GM19099 (cell line): ENCODE measurements at regions not wholly inside any gene's neighbourhood (a gene's known extent, or its start where the extent isn't known, plus 50 kb on each side); places are given as distances from the start of the nearest gene placed in this dataset.

Source experiments
- POLR2A ChIP-seq: IDR thresholded peaks from 3 replicates; pipeline ENCODE4 v1.6.1; 2011; ENCODE audit warnings: low read depth; ENCODE audit not compliant: insufficient read length; ENCODE audit errors: extremely low read depth

GRCh38 chr1:168782559-168783116, 53.6 kb upstream of the DPT start:
- TF ChIP-seq POLR2A = no peak

DNA sequence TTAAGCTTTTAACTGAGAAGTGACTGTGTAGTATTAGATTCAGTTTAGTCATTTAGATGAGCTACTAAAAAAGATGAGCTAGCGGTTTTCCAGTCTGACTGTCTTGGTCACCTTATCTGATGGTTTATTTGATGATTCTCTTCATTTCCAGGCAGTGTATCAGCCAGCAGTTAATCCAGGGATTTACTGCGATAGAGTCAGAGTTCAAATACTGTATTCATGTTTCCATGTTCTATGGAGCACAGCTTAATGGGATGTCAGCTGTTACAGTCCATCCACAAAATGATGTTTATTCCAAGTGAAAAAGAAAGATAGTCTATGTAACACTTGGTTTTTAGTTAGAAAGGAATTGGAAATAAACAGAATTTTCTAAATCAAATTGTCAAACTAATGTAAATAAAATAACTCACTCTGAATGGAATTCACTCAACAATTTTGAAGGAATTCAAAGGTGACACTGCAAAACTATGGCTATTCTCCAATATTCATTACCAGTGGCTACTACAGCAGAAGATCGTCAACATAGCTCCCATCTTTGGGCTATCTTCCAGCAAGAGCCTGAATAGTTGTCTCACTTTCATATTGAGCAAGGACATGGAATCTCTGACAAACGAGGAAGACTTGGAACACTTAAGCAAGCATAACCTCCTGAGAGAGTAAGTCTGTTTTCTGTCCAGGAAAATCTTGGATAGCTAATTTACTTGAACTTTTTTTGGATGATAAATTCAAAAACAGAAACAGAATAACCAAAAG, 54.6 kb upstream of the DPT start:
- no peak for TF ChIP-seq POLR2A

GRCh38 chr1:168786476-168787330, 57.7 kb upstream of the DPT start:
- TF ChIP-seq POLR2A = no peak

DNA sequence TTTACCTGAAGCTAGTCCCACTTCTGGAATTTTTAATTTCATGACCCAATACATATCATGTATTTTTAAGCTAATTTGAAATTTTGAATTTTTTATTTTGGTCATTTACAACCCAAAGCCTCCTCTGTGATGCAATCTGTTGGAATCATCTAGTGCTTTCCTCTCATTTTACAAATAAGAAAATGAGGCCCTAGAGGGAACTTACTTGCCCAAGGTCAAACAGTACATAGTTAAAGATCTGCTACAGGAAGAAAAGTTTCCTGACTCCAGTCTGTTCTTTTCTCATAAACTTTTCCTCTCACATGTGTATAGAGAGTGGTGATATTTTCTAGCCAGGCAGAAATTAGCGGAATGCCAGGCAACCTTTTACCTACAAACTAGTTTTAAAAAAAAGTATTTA, 59.3 kb upstream of the DPT start:
- no peak for TF ChIP-seq POLR2A

GRCh38 chr1:168789501-168789900, 60.5 kb upstream of the DPT start:
- TF ChIP-seq POLR2A = no peak

DNA sequence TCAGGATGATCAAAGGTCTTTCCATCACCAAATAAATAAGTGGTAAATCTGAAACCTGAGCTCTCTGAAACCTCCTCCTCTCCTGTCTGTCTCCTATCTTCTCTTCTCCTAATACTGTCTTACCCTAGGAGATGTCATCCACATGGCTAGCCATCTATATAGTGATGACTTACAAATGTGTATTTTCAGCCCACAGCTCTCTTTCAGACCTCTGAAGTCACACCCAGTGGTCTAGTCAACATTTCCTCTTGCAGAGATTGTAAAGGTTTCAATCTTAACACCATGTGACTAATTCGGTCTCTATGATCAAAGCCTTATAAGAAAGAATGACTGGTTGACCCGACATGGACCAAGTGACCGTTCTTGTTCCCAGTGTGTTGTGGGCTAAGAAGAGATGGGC, 63.1 kb upstream of the DPT start:
- no peak for TF ChIP-seq POLR2A

DNA sequence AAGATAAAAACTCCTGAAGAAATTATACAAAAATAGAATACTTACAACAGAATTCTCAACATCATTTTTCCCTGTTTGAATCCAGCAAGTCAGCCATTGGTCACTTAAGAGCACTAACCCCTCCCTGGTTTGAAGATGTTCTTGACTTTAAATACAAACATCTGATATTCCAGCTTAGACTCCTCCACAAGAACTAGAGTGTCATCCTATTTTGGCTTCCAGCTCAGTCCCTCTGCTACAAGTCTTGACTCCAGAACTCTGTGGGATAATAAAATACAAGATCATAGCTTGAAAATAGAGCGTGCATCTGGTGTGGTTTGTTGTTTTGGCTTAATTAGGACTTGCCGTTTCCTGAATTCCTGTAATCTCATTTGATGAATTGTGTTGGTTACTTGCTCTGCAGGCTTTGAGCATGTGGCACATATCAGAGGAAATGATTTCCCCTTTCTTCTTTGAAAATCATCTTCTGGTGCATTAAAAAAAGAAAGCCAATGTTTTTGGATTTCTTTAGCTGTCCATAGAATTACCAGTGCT, 63.7 kb upstream of the DPT start:
- TF ChIP-seq POLR2A = no peak

DNA sequence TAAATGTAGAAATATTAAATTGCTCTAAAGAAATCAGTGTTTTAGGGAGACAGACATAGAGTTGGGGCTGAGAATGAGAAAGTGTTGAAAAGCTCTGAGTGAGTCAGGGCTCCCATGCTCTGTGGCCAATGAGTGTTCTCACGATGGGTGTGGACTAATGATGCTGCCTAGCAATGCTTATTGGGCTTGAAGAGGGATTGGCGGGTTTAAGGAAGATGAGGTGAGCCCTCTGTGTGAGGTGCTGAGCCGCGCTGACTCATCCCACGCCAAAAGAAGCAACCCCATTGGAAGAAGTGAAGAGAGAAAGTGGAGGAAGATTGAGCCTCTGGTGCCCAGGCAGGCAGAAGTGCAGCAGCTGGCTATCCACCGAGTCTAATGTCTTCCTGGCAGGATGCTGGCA, 65.1 kb upstream of the DPT start:
- no peak for TF ChIP-seq POLR2A

DNA sequence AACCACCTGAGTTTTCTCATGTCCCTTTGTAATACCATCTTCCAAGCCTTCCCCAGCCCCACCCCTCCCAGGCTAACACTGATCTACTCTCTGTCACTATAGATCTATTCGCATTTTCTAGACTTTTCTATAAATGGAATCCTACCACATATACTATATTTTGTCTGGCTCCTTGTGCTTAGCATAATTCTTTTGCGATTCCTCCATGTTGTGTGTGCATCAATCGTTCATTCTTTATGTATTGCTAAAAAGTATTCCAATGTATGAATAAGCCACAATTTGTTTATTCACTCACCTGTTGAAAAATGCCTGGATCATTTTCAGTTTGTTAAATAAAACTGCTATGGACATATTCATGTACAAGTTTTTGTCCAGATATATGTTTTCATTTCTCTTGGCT, 66.7 kb upstream of the DPT start:
- TF ChIP-seq POLR2A = no peak

GRCh38 chr1:168799927-168800605, 71.1 kb upstream of the DPT start:
- no peak for TF ChIP-seq POLR2A

DNA sequence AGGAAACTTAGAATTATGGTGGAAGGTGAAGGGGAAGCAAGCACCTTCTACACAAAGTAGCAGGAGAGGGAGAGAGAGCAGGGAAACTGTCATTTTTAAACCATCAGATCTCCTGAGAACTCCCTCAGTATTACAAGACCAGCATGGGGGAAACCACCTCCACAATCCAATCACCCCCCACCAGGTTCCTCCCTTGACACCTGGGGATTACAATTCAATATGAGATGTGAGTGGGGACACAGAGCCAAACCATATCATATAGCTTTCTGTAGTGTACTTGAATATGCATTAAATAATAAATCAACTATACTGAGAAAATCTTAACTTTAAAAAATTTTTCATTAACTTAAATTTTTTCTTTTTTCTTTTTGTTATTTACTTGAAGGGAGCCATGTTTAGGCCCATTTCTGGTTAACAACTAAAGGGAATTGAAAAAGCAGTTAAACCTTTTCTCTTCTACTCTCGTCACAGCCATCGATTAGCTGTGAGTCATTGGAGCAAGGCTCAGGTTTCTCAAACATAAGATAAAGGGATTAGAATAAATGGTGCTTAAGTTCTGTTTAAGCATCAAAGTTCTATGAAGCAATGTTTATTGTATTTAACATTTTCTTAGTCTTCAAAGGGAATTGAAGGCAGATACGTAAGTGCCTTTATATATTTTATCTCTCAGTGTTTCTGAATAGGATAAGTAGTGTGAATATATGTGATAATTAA, 72.2 kb upstream of the DPT start:
- TF ChIP-seq POLR2A = no peak

- no peak for TF ChIP-seq POLR2A
Observed at GRCh38 chr1:168803806-168804510, 75.0 kb upstream of the DPT start.

DNA sequence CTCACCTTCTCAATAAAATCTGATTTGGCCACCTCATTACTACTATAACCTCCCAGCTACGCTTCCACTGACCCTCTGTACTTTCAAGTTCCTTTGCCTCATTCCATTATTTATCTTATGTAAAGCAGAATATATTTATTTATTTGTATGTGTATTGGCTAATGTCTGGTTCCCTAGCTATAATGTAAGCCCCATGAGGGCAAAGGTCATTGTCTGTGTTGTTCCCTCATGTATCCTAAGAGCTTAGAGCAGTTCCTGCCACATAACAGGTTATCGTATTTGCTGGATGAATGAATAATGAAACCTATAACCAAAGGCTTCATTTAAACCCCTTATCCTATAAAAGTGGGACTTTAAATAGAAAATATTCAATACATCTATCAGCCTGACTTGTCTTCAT, 77.9 kb upstream of the DPT start:
- no peak for TF ChIP-seq POLR2A

DNA sequence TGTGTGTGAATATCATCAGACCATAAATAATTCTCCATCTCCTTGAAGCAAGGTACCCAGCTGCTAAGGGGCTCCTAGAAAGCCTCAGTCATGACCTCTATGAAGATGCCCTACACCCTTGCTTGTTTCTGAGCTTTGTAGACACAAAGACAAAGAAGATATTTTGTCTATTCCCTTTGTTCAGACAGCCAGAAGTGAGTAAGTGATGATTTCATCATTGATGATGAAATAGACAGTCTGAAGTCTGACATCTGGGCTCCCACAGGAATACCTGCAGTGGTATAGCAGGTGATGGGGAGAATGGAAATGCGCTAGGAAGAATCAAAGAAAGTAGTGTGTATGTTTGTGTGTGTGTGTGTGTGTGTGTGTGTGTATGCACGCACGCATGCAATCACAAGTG, 82.2 kb upstream of the DPT start:
- no peak for TF ChIP-seq POLR2A
